K562 (cell line): ENCODE measurements at regions not wholly inside any gene's neighbourhood (a gene's known extent, or its start where the extent isn't known, plus 50 kb on each side); places are given as distances from the start of the nearest gene placed in this dataset.

ENCODE experiments used
- BMI1 ChIP-seq: fragments of 150-350 bp; IDR thresholded peaks from 2 replicates; pipeline ENCODE4 v1.6.1; 2014; ENCODE audit warnings: low read length
- E2F3 ChIP-seq: fragments of 250-450 bp; sonication (Bioruptor Pico); IDR thresholded peaks from 2 replicates; pipeline ENCODE4 v1.4.0; 2020; ENCODE audit warnings: mild to moderate bottlenecking
- ESRRB ChIP-seq: fragments of 250-450 bp; sonication (Bioruptor Pico); IDR thresholded peaks from 2 replicates; pipeline ENCODE4 v1.5.0; 2020; ENCODE audit warnings: mild to moderate bottlenecking, moderate library complexity, borderline replicate concordance
- ETV6 ChIP-seq, 3 experiments: fragments of 150-350 bp in 1 of 3; sonication (generic) in 1 of 3; formaldehyde crosslinking in 1 of 3; IDR thresholded peaks; 2 replicates each; pipeline versions ENCODE4 v1.6.1 to v1.8.0; 2014 to 2022; ENCODE audit warnings: borderline replicate concordance in 2 of 3, low read depth in 2 of 3, antibody characterized with exemption in 1 of 3, low read length in 1 of 3, mild to moderate bottlenecking in 1 of 3, missing genetic modification reagents in 1 of 3
- EZH2 ChIP-seq: IDR thresholded peaks from 2 replicates; pipeline ENCODE4 v1.6.1; 2012; ENCODE audit warnings: low read depth, mild to moderate bottlenecking, inconsistent platforms, low read length, borderline replicate concordance
- HEY1 ChIP-seq: fragments of 250-450 bp; sonication (Bioruptor Pico); IDR thresholded peaks from 2 replicates; pipeline ENCODE4 v1.5.0; 2020; ENCODE audit warnings: mild to moderate bottlenecking, moderate library complexity, borderline replicate concordance
- ZKSCAN1 ChIP-seq: fragments of 150-350 bp; IDR thresholded peaks from 2 replicates; pipeline ENCODE4 v1.6.1; 2016; ENCODE audit warnings: low read depth, low read length
- ZNF175 ChIP-seq: fragments of 200-800 bp; sonication (Bioruptor generic); IDR thresholded peaks from 2 replicates; pipeline ENCODE4 v1.6.1; 2016; ENCODE audit warnings: low read depth, mild to moderate bottlenecking, missing genetic modification characterization, missing compliant biosample characterization
- ZNF444 ChIP-seq: fragments of 250-450 bp; sonication (Bioruptor Pico); IDR thresholded peaks from 2 replicates; pipeline ENCODE4 v1.4.0; 2020; ENCODE audit warnings: mild to moderate bottlenecking, moderate library complexity
- ZNF76 ChIP-seq: fragments of 250-450 bp; sonication (Bioruptor Pico); IDR thresholded peaks from 2 replicates; pipeline ENCODE4 v1.4.0; 2020; ENCODE audit warnings: mild to moderate bottlenecking, moderate library complexity, borderline replicate concordance
- TF ChIP-seq, protein P1 (sequence below): fragments of 200-600 bp; sonication (generic); IDR thresholded peaks from one replicate; pipeline ENCODE4 v1.6.1; 2012; ENCODE audit warnings: mild to moderate bottlenecking, low read depth, low read length, inconsistent platforms
- TF ChIP-seq, protein P2 (sequence below), 2 experiments: fragments of 250-450 bp in 1 of 2; fragments of 450-650 bp in 1 of 2; sonication (Bioruptor Pico) in 1 of 2; IDR thresholded peaks; 2 replicates each; pipeline versions ENCODE4 v1.6.1 to v1.8.0; 2016 to 2021; ENCODE audit warnings: mild to moderate bottlenecking in 2 of 2, moderate library complexity in 2 of 2, missing compliant biosample characterization in 1 of 2, missing genetic modification characterization in 1 of 2
- TF ChIP-seq, protein P3 (sequence below): IDR thresholded peaks from 2 replicates; pipeline ENCODE4 v1.6.1; 2011; ENCODE audit warnings: borderline replicate concordance, low read depth, mild to moderate bottlenecking, moderate library complexity, low read length; ENCODE audit not compliant: insufficient read depth, poor library complexity, severe bottlenecking

DNA sequence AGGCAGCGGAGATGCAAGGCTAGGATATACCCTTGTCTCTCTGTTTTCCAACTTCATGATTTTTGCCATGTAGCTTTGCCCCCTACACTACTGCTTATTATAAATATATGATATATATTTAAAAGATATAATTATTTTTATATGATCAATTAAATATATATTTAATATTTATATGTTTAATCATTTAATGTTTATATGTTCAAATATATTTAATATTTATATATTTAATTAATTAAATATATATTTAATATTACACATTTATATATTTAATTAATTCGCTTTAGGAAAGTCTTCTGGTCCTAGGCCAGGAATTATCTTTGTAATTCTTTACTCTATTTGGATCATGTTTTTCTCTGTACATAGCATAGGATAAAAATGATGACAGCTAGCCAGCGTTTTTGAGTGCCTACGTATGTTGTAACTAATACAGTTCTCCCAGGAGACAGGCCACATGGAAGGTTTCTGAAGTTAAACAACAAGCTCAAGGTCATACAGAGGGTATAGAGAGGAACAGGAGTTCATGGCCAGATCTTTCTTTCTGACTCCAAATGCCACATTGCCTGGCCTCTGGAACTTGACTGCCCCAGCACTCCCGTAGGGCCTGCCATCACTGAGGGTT lies 192.5 kb downstream of the KCNA5 start (continued):
- TF ChIP-seq, protein P1, sequence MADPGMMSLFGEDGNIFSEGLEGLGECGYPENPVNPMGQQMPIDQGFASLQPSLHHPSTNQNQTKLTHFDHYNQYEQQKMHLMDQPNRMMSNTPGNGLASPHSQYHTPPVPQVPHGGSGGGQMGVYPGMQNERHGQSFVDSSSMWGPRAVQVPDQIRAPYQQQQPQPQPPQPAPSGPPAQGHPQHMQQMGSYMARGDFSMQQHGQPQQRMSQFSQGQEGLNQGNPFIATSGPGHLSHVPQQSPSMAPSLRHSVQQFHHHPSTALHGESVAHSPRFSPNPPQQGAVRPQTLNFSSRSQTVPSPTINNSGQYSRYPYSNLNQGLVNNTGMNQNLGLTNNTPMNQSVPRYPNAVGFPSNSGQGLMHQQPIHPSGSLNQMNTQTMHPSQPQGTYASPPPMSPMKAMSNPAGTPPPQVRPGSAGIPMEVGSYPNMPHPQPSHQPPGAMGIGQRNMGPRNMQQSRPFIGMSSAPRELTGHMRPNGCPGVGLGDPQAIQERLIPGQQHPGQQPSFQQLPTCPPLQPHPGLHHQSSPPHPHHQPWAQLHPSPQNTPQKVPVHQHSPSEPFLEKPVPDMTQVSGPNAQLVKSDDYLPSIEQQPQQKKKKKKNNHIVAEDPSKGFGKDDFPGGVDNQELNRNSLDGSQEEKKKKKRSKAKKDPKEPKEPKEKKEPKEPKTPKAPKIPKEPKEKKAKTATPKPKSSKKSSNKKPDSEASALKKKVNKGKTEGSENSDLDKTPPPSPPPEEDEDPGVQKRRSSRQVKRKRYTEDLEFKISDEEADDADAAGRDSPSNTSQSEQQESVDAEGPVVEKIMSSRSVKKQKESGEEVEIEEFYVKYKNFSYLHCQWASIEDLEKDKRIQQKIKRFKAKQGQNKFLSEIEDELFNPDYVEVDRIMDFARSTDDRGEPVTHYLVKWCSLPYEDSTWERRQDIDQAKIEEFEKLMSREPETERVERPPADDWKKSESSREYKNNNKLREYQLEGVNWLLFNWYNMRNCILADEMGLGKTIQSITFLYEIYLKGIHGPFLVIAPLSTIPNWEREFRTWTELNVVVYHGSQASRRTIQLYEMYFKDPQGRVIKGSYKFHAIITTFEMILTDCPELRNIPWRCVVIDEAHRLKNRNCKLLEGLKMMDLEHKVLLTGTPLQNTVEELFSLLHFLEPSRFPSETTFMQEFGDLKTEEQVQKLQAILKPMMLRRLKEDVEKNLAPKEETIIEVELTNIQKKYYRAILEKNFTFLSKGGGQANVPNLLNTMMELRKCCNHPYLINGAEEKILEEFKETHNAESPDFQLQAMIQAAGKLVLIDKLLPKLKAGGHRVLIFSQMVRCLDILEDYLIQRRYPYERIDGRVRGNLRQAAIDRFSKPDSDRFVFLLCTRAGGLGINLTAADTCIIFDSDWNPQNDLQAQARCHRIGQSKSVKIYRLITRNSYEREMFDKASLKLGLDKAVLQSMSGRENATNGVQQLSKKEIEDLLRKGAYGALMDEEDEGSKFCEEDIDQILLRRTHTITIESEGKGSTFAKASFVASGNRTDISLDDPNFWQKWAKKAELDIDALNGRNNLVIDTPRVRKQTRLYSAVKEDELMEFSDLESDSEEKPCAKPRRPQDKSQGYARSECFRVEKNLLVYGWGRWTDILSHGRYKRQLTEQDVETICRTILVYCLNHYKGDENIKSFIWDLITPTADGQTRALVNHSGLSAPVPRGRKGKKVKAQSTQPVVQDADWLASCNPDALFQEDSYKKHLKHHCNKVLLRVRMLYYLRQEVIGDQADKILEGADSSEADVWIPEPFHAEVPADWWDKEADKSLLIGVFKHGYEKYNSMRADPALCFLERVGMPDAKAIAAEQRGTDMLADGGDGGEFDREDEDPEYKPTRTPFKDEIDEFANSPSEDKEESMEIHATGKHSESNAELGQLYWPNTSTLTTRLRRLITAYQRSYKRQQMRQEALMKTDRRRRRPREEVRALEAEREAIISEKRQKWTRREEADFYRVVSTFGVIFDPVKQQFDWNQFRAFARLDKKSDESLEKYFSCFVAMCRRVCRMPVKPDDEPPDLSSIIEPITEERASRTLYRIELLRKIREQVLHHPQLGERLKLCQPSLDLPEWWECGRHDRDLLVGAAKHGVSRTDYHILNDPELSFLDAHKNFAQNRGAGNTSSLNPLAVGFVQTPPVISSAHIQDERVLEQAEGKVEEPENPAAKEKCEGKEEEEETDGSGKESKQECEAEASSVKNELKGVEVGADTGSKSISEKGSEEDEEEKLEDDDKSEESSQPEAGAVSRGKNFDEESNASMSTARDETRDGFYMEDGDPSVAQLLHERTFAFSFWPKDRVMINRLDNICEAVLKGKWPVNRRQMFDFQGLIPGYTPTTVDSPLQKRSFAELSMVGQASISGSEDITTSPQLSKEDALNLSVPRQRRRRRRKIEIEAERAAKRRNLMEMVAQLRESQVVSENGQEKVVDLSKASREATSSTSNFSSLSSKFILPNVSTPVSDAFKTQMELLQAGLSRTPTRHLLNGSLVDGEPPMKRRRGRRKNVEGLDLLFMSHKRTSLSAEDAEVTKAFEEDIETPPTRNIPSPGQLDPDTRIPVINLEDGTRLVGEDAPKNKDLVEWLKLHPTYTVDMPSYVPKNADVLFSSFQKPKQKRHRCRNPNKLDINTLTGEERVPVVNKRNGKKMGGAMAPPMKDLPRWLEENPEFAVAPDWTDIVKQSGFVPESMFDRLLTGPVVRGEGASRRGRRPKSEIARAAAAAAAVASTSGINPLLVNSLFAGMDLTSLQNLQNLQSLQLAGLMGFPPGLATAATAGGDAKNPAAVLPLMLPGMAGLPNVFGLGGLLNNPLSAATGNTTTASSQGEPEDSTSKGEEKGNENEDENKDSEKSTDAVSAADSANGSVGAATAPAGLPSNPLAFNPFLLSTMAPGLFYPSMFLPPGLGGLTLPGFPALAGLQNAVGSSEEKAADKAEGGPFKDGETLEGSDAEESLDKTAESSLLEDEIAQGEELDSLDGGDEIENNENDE = no peak
- TF ChIP-seq ETV6 (IDR thresholded peaks at IDR 0.05; ENCODE audit: borderline replicate concordance in 1 of 2, low read depth in 2 of 2, low read length in 1 of 2) (no peak), ETV6 (CRISPR knock-in tag; IDR thresholded peaks at IDR 0.05; ENCODE audit: borderline replicate concordance) (no peak), ZNF76 (CRISPR knock-in tag) (no peak), ZKSCAN1 (no peak), ZNF444 (CRISPR knock-in tag) (no peak), BMI1 (no peak), HEY1 (CRISPR knock-in tag) (no peak), EZH2 (no peak), ESRRB (CRISPR knock-in tag) (no peak), E2F3 (CRISPR knock-in tag) (no peak), ZNF175 (CRISPR knock-in tag) (no peak)
- TF ChIP-seq, protein P2, sequence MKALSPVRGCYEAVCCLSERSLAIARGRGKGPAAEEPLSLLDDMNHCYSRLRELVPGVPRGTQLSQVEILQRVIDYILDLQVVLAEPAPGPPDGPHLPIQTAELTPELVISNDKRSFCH (CRISPR knock-in tag; IDR thresholded peaks at IDR 0.05) = no peak
- TF ChIP-seq, protein P2 (tag; IDR thresholded peaks at IDR 0.05) = no peak
- TF ChIP-seq, protein P3, sequence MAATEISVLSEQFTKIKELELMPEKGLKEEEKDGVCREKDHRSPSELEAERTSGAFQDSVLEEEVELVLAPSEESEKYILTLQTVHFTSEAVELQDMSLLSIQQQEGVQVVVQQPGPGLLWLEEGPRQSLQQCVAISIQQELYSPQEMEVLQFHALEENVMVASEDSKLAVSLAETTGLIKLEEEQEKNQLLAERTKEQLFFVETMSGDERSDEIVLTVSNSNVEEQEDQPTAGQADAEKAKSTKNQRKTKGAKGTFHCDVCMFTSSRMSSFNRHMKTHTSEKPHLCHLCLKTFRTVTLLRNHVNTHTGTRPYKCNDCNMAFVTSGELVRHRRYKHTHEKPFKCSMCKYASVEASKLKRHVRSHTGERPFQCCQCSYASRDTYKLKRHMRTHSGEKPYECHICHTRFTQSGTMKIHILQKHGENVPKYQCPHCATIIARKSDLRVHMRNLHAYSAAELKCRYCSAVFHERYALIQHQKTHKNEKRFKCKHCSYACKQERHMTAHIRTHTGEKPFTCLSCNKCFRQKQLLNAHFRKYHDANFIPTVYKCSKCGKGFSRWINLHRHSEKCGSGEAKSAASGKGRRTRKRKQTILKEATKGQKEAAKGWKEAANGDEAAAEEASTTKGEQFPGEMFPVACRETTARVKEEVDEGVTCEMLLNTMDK = no peak
